22Rv1 (cell line): ENCODE measurements at regions not wholly inside any gene's neighbourhood (a gene's known extent, or its start where the extent isn't known, plus 50 kb on each side); places are given as distances from the start of the nearest gene placed in this dataset.

Source experiments
- CTCF ChIP-seq: fragments of 450-650 bp; IDR thresholded peaks from 2 replicates; pipeline ENCODE4 v1.5.1; 2017; ENCODE audit warnings: mild to moderate bottlenecking
- ZFX ChIP-seq: fragments of 450-650 bp; IDR thresholded peaks from 2 replicates; pipeline ENCODE4 v1.6.1; 2017; ENCODE audit warnings: antibody characterized with exemption, borderline replicate concordance

DNA sequence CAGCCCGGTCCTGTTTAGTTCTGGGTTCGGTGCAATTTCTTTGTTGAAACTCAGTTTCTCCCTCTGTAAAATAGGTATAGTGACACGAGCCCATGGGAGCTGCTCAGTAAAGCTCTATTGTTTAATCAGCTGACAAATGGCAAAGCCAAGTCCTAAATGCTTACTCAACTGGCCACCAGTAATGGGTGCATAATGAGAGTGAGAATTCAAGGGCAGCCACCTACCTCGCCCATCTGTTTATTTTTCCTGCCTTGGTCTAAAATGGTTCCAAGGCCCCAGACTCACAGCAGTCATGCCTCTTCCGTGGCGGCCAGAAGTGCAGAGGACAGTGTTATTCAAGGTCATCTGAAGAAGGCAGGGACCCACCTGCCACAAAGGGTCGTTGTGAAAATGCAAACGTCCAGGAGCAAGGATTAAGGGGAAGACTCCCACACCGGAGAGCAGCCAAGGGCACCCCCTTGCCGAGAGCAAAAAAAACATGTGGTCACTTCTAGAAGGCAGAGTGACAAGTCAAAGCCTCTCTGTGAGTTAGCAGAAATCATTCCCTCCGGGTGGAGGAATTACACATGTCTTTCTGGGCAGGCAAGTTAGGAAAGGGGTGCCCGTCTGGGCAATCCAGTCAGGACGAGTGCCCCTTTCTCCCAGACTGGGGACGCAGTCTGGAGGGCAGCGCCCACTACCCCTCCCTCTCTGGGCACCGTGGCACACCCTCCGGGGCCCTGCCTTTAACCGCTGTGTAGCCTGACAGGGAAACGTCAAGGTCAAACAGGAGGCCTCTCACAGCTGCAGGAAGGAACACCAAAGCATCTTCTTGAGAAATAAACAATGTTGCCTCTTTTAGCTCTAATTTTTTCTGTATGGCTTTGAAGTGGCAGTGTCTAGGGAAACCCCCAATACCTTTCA lies 186.2 kb downstream of the FOXO1 start:
- no peak for TF ChIP-seq CTCF
- no peak for TF ChIP-seq ZFX
